Stimulated activated CD8-positive, alpha-beta memory T cell treated with anti-CD3 and anti-CD28 coated beads, Interleukin-7, amount 100 ng/mL, for 24 hours (primary cell): ENCODE measurements at regions not wholly inside any gene's neighbourhood (a gene's known extent, or its start where the extent isn't known, plus 50 kb on each side); places are given as distances from the start of the nearest gene placed in this dataset.

Experiments used
- DNase-seq: peaks from one replicate; pipeline ENCODE4 v3.0.0-alpha.2; 2020; ENCODE audit warnings: low read depth

- DNase-seq = no peak
Measured at GRCh38 chr4:1542516-1543320, 136.5 kb upstream of the NKX1-1 start.

- no peak for DNase-seq
Measured at GRCh38 chr4:1542226-1542490, 135.9 kb upstream of the NKX1-1 start.

GRCh38 chr4:1541449-1542225 lies 135.4 kb upstream of the NKX1-1 start:
- DNase-seq = no peak

GRCh38 chr4:1540601-1541375 lies 134.5 kb upstream of the NKX1-1 start:
- DNase-seq = no peak

GRCh38 chr4:1539859-1540600 lies 133.8 kb upstream of the NKX1-1 start:
- no peak for DNase-seq

GRCh38 chr4:1538941-1539772 lies 132.9 kb upstream of the NKX1-1 start:
- no peak for DNase-seq

GRCh38 chr4:1538096-1538410 lies 131.8 kb upstream of the NKX1-1 start:
- no peak for DNase-seq

GRCh38 chr4:1537410-1538095 lies 131.3 kb upstream of the NKX1-1 start:
- DNase-seq = no peak

GRCh38 chr4:1536579-1537409 lies 130.6 kb upstream of the NKX1-1 start:
- DNase-seq = no peak

- DNase-seq = no peak
Measured at GRCh38 chr4:1535926-1536578, 129.8 kb upstream of the NKX1-1 start.

GRCh38 chr4:1534876-1535526 lies 128.8 kb upstream of the NKX1-1 start:
- DNase-seq = no peak

GRCh38 chr4:1534095-1534872 lies 128.0 kb upstream of the NKX1-1 start:
- no peak for DNase-seq

GRCh38 chr4:1533501-1534064 lies 127.3 kb upstream of the NKX1-1 start:
- DNase-seq = no peak

GRCh38 chr4:1532549-1533395 lies 126.5 kb upstream of the NKX1-1 start:
- no peak for DNase-seq

- DNase-seq = no peak
Measured at GRCh38 chr4:1531683-1532548, 125.7 kb upstream of the NKX1-1 start.

- DNase-seq = no peak
Measured at GRCh38 chr4:1530356-1530755, 124.1 kb upstream of the NKX1-1 start.
